ENCODE measurements at regions not wholly inside any gene's neighbourhood (a gene's known extent, or its start where the extent isn't known, plus 50 kb on each side); places are given as distances from the start of the nearest gene placed in this dataset.

DNA sequence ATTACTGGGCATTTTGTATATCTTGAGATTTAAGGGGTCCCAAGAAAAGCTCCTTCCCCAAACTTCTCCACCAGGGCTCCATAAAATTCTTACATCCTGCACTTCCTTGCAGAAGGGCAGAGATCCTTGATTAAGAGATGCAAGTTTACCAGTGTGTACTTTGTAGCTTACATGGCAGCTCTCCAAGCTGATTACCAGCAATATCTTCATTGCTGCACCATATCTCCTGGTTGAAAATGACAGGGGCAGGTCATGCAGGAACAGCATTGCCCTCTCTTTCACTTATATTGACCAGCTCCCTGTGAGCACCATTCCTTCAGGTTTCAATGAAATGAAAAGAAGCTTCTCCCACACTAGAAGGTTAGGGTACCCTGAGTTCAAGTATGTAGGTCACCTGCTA lies 184.6 kb upstream of the PHYHIPL start:
- peaks cover 5% of the 10 kb centered on the region for H3K4me1 Mint-ChIP-seq
- no peak for ATAC-seq
- H3K27me3 Mint-ChIP-seq (ENCODE audit: low read depth), result peaks cover 2% of the 10 kb centered on the region; the same call in 1 of the 2 replicates
- no peak for DNase-seq (ENCODE audit: low spot score)
- TF ChIP-seq, protein P1, sequence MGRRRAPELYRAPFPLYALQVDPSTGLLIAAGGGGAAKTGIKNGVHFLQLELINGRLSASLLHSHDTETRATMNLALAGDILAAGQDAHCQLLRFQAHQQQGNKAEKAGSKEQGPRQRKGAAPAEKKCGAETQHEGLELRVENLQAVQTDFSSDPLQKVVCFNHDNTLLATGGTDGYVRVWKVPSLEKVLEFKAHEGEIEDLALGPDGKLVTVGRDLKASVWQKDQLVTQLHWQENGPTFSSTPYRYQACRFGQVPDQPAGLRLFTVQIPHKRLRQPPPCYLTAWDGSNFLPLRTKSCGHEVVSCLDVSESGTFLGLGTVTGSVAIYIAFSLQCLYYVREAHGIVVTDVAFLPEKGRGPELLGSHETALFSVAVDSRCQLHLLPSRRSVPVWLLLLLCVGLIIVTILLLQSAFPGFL (CRISPR knock-in tag; IDR thresholded peaks at IDR 0.05; ENCODE audit: borderline replicate concordance), result no peak
- no peak for TF ChIP-seq ZNF219 (CRISPR knock-in tag; IDR thresholded peaks at IDR 0.05; ENCODE audit: borderline replicate concordance)
- no peak for TF ChIP-seq PRRX2 (CRISPR knock-in tag; IDR thresholded peaks at IDR 0.05)
- no peak for TF ChIP-seq TP53 (CRISPR knock-in tag; IDR thresholded peaks at IDR 0.05)
- no peak for TF ChIP-seq OVOL2 (CRISPR knock-in tag; IDR thresholded peaks at IDR 0.05; ENCODE audit: borderline replicate concordance)
- TF ChIP-seq, protein P2, sequence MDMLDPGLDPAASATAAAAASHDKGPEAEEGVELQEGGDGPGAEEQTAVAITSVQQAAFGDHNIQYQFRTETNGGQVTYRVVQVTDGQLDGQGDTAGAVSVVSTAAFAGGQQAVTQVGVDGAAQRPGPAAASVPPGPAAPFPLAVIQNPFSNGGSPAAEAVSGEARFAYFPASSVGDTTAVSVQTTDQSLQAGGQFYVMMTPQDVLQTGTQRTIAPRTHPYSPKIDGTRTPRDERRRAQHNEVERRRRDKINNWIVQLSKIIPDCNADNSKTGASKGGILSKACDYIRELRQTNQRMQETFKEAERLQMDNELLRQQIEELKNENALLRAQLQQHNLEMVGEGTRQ (CRISPR knock-in tag; IDR thresholded peaks at IDR 0.05), result no peak
- TF ChIP-seq MXD4 (CRISPR knock-in tag; IDR thresholded peaks at IDR 0.05; ENCODE audit: borderline replicate concordance), result no peak
- no peak for TF ChIP-seq NFYB (CRISPR knock-in tag; conservative IDR thresholded peaks at IDR 0.05; ENCODE audit: low read depth)
- TF ChIP-seq, protein P3, sequence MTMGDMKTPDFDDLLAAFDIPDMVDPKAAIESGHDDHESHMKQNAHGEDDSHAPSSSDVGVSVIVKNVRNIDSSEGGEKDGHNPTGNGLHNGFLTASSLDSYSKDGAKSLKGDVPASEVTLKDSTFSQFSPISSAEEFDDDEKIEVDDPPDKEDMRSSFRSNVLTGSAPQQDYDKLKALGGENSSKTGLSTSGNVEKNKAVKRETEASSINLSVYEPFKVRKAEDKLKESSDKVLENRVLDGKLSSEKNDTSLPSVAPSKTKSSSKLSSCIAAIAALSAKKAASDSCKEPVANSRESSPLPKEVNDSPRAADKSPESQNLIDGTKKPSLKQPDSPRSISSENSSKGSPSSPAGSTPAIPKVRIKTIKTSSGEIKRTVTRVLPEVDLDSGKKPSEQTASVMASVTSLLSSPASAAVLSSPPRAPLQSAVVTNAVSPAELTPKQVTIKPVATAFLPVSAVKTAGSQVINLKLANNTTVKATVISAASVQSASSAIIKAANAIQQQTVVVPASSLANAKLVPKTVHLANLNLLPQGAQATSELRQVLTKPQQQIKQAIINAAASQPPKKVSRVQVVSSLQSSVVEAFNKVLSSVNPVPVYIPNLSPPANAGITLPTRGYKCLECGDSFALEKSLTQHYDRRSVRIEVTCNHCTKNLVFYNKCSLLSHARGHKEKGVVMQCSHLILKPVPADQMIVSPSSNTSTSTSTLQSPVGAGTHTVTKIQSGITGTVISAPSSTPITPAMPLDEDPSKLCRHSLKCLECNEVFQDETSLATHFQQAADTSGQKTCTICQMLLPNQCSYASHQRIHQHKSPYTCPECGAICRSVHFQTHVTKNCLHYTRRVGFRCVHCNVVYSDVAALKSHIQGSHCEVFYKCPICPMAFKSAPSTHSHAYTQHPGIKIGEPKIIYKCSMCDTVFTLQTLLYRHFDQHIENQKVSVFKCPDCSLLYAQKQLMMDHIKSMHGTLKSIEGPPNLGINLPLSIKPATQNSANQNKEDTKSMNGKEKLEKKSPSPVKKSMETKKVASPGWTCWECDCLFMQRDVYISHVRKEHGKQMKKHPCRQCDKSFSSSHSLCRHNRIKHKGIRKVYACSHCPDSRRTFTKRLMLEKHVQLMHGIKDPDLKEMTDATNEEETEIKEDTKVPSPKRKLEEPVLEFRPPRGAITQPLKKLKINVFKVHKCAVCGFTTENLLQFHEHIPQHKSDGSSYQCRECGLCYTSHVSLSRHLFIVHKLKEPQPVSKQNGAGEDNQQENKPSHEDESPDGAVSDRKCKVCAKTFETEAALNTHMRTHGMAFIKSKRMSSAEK (CRISPR knock-in tag; IDR thresholded peaks at IDR 0.05; ENCODE audit: borderline replicate concordance), result no peak
- TF ChIP-seq, protein P4, sequence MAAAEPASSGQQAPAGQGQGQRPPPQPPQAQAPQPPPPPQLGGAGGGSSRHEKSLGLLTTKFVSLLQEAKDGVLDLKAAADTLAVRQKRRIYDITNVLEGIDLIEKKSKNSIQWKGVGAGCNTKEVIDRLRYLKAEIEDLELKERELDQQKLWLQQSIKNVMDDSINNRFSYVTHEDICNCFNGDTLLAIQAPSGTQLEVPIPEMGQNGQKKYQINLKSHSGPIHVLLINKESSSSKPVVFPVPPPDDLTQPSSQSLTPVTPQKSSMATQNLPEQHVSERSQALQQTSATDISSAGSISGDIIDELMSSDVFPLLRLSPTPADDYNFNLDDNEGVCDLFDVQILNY (CRISPR knock-in tag; IDR thresholded peaks at IDR 0.05), result no peak
- TF ChIP-seq, protein P5, sequence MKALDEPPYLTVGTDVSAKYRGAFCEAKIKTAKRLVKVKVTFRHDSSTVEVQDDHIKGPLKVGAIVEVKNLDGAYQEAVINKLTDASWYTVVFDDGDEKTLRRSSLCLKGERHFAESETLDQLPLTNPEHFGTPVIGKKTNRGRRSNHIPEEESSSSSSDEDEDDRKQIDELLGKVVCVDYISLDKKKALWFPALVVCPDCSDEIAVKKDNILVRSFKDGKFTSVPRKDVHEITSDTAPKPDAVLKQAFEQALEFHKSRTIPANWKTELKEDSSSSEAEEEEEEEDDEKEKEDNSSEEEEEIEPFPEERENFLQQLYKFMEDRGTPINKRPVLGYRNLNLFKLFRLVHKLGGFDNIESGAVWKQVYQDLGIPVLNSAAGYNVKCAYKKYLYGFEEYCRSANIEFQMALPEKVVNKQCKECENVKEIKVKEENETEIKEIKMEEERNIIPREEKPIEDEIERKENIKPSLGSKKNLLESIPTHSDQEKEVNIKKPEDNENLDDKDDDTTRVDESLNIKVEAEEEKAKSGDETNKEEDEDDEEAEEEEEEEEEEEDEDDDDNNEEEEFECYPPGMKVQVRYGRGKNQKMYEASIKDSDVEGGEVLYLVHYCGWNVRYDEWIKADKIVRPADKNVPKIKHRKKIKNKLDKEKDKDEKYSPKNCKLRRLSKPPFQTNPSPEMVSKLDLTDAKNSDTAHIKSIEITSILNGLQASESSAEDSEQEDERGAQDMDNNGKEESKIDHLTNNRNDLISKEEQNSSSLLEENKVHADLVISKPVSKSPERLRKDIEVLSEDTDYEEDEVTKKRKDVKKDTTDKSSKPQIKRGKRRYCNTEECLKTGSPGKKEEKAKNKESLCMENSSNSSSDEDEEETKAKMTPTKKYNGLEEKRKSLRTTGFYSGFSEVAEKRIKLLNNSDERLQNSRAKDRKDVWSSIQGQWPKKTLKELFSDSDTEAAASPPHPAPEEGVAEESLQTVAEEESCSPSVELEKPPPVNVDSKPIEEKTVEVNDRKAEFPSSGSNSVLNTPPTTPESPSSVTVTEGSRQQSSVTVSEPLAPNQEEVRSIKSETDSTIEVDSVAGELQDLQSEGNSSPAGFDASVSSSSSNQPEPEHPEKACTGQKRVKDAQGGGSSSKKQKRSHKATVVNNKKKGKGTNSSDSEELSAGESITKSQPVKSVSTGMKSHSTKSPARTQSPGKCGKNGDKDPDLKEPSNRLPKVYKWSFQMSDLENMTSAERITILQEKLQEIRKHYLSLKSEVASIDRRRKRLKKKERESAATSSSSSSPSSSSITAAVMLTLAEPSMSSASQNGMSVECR (CRISPR knock-in tag; IDR thresholded peaks at IDR 0.05; ENCODE audit: borderline replicate concordance), result no peak
- no peak for TF ChIP-seq SMAD3 (CRISPR knock-in tag; IDR thresholded peaks at IDR 0.05; ENCODE audit: borderline replicate concordance)
- TF ChIP-seq ZNF396 (CRISPR knock-in tag; IDR thresholded peaks at IDR 0.05; ENCODE audit: borderline replicate concordance), result no peak
- TF ChIP-seq JUN (CRISPR knock-in tag; IDR thresholded peaks at IDR 0.05), result no peak
- TF ChIP-seq, protein P6, sequence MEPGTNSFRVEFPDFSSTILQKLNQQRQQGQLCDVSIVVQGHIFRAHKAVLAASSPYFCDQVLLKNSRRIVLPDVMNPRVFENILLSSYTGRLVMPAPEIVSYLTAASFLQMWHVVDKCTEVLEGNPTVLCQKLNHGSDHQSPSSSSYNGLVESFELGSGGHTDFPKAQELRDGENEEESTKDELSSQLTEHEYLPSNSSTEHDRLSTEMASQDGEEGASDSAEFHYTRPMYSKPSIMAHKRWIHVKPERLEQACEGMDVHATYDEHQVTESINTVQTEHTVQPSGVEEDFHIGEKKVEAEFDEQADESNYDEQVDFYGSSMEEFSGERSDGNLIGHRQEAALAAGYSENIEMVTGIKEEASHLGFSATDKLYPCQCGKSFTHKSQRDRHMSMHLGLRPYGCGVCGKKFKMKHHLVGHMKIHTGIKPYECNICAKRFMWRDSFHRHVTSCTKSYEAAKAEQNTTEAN (CRISPR knock-in tag; IDR thresholded peaks at IDR 0.05), result no peak
- peaks cover 27% of the 10 kb centered on the region for H3K9me3 Mint-ChIP-seq
- POLR2A ChIA-PET, result interaction anchor here (0.5 kb wide), 1 partner anchor 594 kb away, joined by 5 read pairs; no protein-coding TSS in a partner anchor
- H3K36me3 Mint-ChIP-seq, result peaks cover 18% of the 10 kb centered on the region
- H3K27ac Mint-ChIP-seq, result no peak overlapping the region
- H3K4me3 Mint-ChIP-seq, result no peak overlapping the region
- CTCF ChIA-PET, result no interaction called here
